H9 (cell line): ENCODE measurements at regions not wholly inside any gene's neighbourhood (a gene's known extent, or its start where the extent isn't known, plus 50 kb on each side); places are given as distances from the start of the nearest gene placed in this dataset.

Experiments
- DNase-seq: peaks from one replicate; pipeline ENCODE4 v3.0.0-alpha.2; 2017
- H2AFZ ChIP-seq: one replicate; pipeline ENCODE4 v1.6.1; 2013; ENCODE audit warnings: mild to moderate bottlenecking, low read length, control low read depth, moderate library complexity
- H2AK5ac ChIP-seq: 2 replicates; pipeline ENCODE4 v1.6.1; 2013; ENCODE audit warnings: low read length, control low read depth, mixed read lengths; ENCODE audit not compliant: insufficient read length
- H2BK120ac ChIP-seq: one replicate; pipeline ENCODE4 v1.6.1; 2013; ENCODE audit warnings: low read depth, mild to moderate bottlenecking, low read length, control low read depth, inconsistent platforms; ENCODE audit not compliant: poor library complexity, severe bottlenecking
- H2BK12ac ChIP-seq: 2 replicates; pipeline ENCODE4 v1.6.1; 2013; ENCODE audit warnings: low read length, control low read depth, mixed read lengths, low read depth; ENCODE audit not compliant: insufficient read length
- H2BK15ac ChIP-seq: 2 replicates; pipeline ENCODE4 v1.6.1; 2013; ENCODE audit warnings: low read depth, low read length, control low read depth
- H2BK20ac ChIP-seq: one replicate; pipeline ENCODE4 v1.6.1; 2013; ENCODE audit warnings: low read depth, mild to moderate bottlenecking, low read length, control low read depth, inconsistent platforms; ENCODE audit not compliant: poor library complexity, severe bottlenecking
- H2BK5ac ChIP-seq: 2 replicates; pipeline ENCODE4 v1.6.1; 2013; ENCODE audit warnings: low read length, control low read depth, mixed read lengths; ENCODE audit not compliant: insufficient read length
- H3K14ac ChIP-seq: 2 replicates; pipeline ENCODE4 v1.6.1; 2013; ENCODE audit warnings: low read length, control low read depth; ENCODE audit not compliant: insufficient read depth
- H3K18ac ChIP-seq: 2 replicates; pipeline ENCODE4 v1.6.1; 2013; ENCODE audit warnings: low read depth, mild to moderate bottlenecking, mixed read lengths, low read length, control low read depth; ENCODE audit not compliant: insufficient read length
- H3K23ac ChIP-seq: 2 replicates; pipeline ENCODE4 v1.6.1; 2013; ENCODE audit warnings: low read length, control low read depth, mixed read lengths, low read depth; ENCODE audit not compliant: insufficient read length
- H3K23me2 ChIP-seq: 2 replicates; pipeline ENCODE4 v1.6.1; 2013; ENCODE audit warnings: low read depth, mild to moderate bottlenecking, mixed read lengths, low read length, control low read depth; ENCODE audit not compliant: insufficient read length, poor library complexity, severe bottlenecking
- H3K27ac ChIP-seq: 2 replicates; pipeline ENCODE4 v1.5.1; 2013; ENCODE audit warnings: low read length, control low read depth, mixed read lengths, low read depth; ENCODE audit not compliant: insufficient read length
- H3K27me3 ChIP-seq: 2 replicates; pipeline ENCODE4 v1.6.1; 2013; ENCODE audit warnings: low read length, control low read depth, inconsistent platforms; ENCODE audit not compliant: insufficient read depth
- H3K4ac ChIP-seq: 2 replicates; pipeline ENCODE4 v1.6.1; 2013; ENCODE audit warnings: low read depth, mild to moderate bottlenecking, control low read depth, inconsistent platforms, low read length, moderate library complexity
- H3K4me1 ChIP-seq: 2 replicates; pipeline ENCODE4 v1.6.1; 2013; ENCODE audit warnings: low read length, control low read depth, inconsistent platforms; ENCODE audit not compliant: insufficient read depth
- H3K4me2 ChIP-seq: 2 replicates; pipeline ENCODE4 v1.6.1; 2013; ENCODE audit warnings: low read length, control low read depth, mixed read lengths; ENCODE audit not compliant: insufficient read length, insufficient read depth
- H3K56ac ChIP-seq: 2 replicates; pipeline ENCODE4 v1.6.1; 2013; ENCODE audit warnings: low read depth, mild to moderate bottlenecking, mixed read lengths, low read length, control low read depth; ENCODE audit not compliant: insufficient read length
- H3K79me1 ChIP-seq: 2 replicates; pipeline ENCODE4 v1.6.1; 2013; ENCODE audit warnings: low read depth, mild to moderate bottlenecking, moderate library complexity, low read length, control low read depth, inconsistent platforms; ENCODE audit not compliant: insufficient read depth, poor library complexity, severe bottlenecking
- H3K79me2 ChIP-seq: 2 replicates; pipeline ENCODE4 v1.6.1; 2013; ENCODE audit warnings: low read length, control low read depth, inconsistent platforms; ENCODE audit not compliant: insufficient read depth
- H3K9ac ChIP-seq: 2 replicates; pipeline ENCODE4 v1.6.1; 2013; ENCODE audit warnings: low read length, control low read depth, mixed read lengths; ENCODE audit not compliant: insufficient read length; ENCODE audit errors: extremely low read depth
- H3K9me3 ChIP-seq: one replicate; pipeline ENCODE4 v1.6.1; 2013; ENCODE audit warnings: low read depth, low read length, inconsistent platforms; ENCODE audit not compliant: control insufficient read depth
- H3T11ph ChIP-seq: one replicate; pipeline ENCODE4 v1.6.1; 2013; ENCODE audit warnings: mild to moderate bottlenecking, low read length, control low read depth, inconsistent platforms
- H4K20me1 ChIP-seq: one replicate; pipeline ENCODE4 v1.6.1; 2013; ENCODE audit not compliant: control insufficient read depth, insufficient read length, insufficient read depth
- H4K5ac ChIP-seq: 2 replicates; pipeline ENCODE4 v1.6.1; 2013; ENCODE audit warnings: low read depth, mild to moderate bottlenecking, mixed read lengths, low read length, control low read depth; ENCODE audit not compliant: insufficient read length
- H4K8ac ChIP-seq: replicated peaks from 2 replicates; pipeline ENCODE4 v1.6.1; 2013; ENCODE audit warnings: low read length, control low read depth, mixed read lengths, low read depth; ENCODE audit not compliant: insufficient read length
- H4K91ac ChIP-seq: 2 replicates; pipeline ENCODE4 v1.6.1; 2013; ENCODE audit warnings: low read depth, mild to moderate bottlenecking, moderate library complexity, mixed read lengths, low read length, control low read depth; ENCODE audit not compliant: insufficient read length
- H3K27ac Mint-ChIP-seq, 3 experiments: 2 replicates in 2 of 3; 3 replicates in 1 of 3; pipeline ENCODE4 v1.8.0; 2020 to 2021; ENCODE audit warnings: mixed read lengths in 3 of 3, mild to moderate bottlenecking in 1 of 3, moderate library complexity in 1 of 3
- H3K27me3 Mint-ChIP-seq: 2 replicates; pipeline ENCODE4 v1.8.0; 2021; ENCODE audit warnings: low read depth, mild to moderate bottlenecking, moderate library complexity, mixed read lengths
- H3K36me3 Mint-ChIP-seq, 3 experiments: 2 replicates in 2 of 3; 3 replicates in 1 of 3; pipeline ENCODE4 v1.8.0; 2020 to 2021; ENCODE audit warnings: low read depth in 3 of 3, mixed read lengths in 3 of 3; ENCODE audit not compliant: insufficient read depth in 1 of 3
- H3K4me1 Mint-ChIP-seq, 2 experiments: 2 replicates each; pipeline ENCODE4 v1.8.0; 2020; ENCODE audit warnings: mixed read lengths in 2 of 2
- H3K4me3 Mint-ChIP-seq, 2 experiments: 2 replicates in 1 of 2; 3 replicates in 1 of 2; pipeline ENCODE4 v1.8.0; 2020 to 2021; ENCODE audit warnings: mild to moderate bottlenecking in 2 of 2, mixed read lengths in 2 of 2, moderate library complexity in 1 of 2
- H3K9me3 Mint-ChIP-seq, 2 experiments: 2 replicates in 1 of 2; 3 replicates in 1 of 2; pipeline ENCODE4 v1.8.0; 2020; ENCODE audit warnings: mild to moderate bottlenecking in 2 of 2, mixed read lengths in 2 of 2, moderate library complexity in 1 of 2
- WGBS: extraction: QIAGEN DNeasy Blood & Tissue Kit; methylation state at CpG from one replicate; pipeline ENCODE4 v1.1.7; 2013; ENCODE audit warnings: missing lambda C conversion rate, low lambda C conversion rate, mixed read lengths; ENCODE audit not compliant: insufficient read length; ENCODE audit errors: extremely low coverage; 5-methylcytosine and 5-hydroxymethylcytosine counted together
- TF ChIP-seq, protein P1 (sequence below): fragments of 200-600 bp; sonication (generic); conservative IDR thresholded peaks from 3 replicates; pipeline ENCODE4 v1.8.0; 2021; ENCODE audit warnings: antibody characterized with exemption, mild to moderate bottlenecking

DNA sequence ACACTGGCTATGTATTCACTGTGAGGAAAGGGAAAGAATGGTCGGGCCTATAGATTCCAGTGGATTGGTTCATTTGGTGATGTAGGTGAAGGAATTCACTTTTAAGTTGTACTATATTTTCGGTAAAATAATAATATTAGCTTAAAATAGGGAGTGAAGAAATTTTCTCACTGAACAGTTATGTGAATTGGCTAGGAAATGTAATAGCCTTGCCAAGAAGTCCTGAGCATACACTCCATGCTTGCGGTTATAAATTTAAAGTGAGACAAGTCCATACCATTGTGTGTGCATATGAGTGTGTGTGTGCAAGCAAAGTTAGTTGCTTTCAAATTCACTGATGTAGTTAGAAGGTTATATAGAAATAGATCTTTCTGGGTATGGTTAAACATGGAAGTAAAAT, 1651.0 kb downstream of the NCAM2 start:
- Histone ChIP-seq H4K20me1 (no peaks in the 10 kb centered on the region), H2BK120ac (no peak overlapping the region), H3K14ac (no peak overlapping the region), H4K5ac (no peak overlapping the region), H3K79me1 (no peaks in the 10 kb centered on the region), H2BK20ac (no peak overlapping the region), H3K4me1 (no peaks in the 10 kb centered on the region), H3K9ac (no peak overlapping the region), H3K9me3 (no peaks in the 10 kb centered on the region), H3K23me2 (no peaks in the 10 kb centered on the region), H3K27me3 (no peaks in the 10 kb centered on the region), H2BK15ac (no peak overlapping the region), H3K4ac (no peak overlapping the region), H2AFZ (no peak overlapping the region), H4K8ac (no peak overlapping the region), H3K18ac (no peak overlapping the region), H4K91ac (no peak overlapping the region), H3K4me2 (no peak overlapping the region), H3K23ac (no peak overlapping the region), H3K56ac (no peak overlapping the region), H3K27ac (no peak overlapping the region), H3T11ph (no peak overlapping the region), H2BK5ac (no peak overlapping the region), H2BK12ac (no peak overlapping the region), H2AK5ac (no peak overlapping the region), H3K79me2 (no peaks in the 10 kb centered on the region)
- TF ChIP-seq, protein P1, sequence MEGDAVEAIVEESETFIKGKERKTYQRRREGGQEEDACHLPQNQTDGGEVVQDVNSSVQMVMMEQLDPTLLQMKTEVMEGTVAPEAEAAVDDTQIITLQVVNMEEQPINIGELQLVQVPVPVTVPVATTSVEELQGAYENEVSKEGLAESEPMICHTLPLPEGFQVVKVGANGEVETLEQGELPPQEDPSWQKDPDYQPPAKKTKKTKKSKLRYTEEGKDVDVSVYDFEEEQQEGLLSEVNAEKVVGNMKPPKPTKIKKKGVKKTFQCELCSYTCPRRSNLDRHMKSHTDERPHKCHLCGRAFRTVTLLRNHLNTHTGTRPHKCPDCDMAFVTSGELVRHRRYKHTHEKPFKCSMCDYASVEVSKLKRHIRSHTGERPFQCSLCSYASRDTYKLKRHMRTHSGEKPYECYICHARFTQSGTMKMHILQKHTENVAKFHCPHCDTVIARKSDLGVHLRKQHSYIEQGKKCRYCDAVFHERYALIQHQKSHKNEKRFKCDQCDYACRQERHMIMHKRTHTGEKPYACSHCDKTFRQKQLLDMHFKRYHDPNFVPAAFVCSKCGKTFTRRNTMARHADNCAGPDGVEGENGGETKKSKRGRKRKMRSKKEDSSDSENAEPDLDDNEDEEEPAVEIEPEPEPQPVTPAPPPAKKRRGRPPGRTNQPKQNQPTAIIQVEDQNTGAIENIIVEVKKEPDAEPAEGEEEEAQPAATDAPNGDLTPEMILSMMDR = no peak
- no peaks in the 10 kb centered on the region for H3K36me3 Mint-ChIP-seq
- H3K27ac Mint-ChIP-seq = no peak overlapping the region
- H3K4me3 Mint-ChIP-seq = no peak overlapping the region
- no CpG with 5 or more reads among the region's 3 CpGs for WGBS
- H3K9me3 Mint-ChIP-seq = no peaks in the 10 kb centered on the region
- H3K27me3 Mint-ChIP-seq = no peaks in the 10 kb centered on the region
- DNase-seq = no peak
- H3K4me1 Mint-ChIP-seq = no peaks in the 10 kb centered on the region
